ENCODE measurements at regions not wholly inside any gene's neighbourhood (a gene's known extent, or its start where the extent isn't known, plus 50 kb on each side); places are given as distances from the start of the nearest gene placed in this dataset.

DNA sequence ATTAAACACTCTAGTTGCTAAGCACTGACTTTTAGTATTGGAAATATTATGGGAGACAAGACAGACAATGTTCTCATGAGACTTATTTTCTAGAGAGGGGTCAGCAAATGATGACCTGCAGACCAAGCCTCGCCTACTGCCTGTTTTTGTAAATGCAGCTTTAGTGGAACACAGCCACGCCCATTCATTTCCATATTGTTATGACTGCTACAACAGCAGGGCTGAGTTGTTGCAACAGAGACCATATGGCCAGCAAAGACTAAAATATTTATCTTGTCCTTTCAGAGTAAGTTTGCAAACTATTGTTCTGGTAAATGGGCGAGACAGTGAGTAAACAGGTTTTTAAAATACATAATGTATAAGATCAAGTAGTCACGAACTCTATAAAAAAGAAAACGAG lies 570.2 kb downstream of the NTRK3 start:
- TF ChIP-seq, protein P1, sequence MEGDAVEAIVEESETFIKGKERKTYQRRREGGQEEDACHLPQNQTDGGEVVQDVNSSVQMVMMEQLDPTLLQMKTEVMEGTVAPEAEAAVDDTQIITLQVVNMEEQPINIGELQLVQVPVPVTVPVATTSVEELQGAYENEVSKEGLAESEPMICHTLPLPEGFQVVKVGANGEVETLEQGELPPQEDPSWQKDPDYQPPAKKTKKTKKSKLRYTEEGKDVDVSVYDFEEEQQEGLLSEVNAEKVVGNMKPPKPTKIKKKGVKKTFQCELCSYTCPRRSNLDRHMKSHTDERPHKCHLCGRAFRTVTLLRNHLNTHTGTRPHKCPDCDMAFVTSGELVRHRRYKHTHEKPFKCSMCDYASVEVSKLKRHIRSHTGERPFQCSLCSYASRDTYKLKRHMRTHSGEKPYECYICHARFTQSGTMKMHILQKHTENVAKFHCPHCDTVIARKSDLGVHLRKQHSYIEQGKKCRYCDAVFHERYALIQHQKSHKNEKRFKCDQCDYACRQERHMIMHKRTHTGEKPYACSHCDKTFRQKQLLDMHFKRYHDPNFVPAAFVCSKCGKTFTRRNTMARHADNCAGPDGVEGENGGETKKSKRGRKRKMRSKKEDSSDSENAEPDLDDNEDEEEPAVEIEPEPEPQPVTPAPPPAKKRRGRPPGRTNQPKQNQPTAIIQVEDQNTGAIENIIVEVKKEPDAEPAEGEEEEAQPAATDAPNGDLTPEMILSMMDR (IDR thresholded peaks at IDR 0.05): no peak
- TF ChIP-seq, protein P2, sequence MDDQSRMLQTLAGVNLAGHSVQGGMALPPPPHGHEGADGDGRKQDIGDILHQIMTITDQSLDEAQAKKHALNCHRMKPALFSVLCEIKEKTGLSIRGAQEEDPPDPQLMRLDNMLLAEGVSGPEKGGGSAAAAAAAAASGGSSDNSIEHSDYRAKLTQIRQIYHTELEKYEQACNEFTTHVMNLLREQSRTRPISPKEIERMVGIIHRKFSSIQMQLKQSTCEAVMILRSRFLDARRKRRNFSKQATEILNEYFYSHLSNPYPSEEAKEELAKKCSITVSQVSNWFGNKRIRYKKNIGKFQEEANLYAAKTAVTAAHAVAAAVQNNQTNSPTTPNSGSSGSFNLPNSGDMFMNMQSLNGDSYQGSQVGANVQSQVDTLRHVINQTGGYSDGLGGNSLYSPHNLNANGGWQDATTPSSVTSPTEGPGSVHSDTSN (IDR thresholded peaks at IDR 0.05): no peak
